GM12878 (cell line): ENCODE measurements at regions not wholly inside any gene's neighbourhood (a gene's known extent, or its start where the extent isn't known, plus 50 kb on each side); places are given as distances from the start of the nearest gene placed in this dataset.

ENCODE experiments used
- CREB1 ChIP-seq: IDR thresholded peaks from 2 replicates; pipeline ENCODE4 v1.6.1; 2012; ENCODE audit warnings: low read depth, mild to moderate bottlenecking, inconsistent platforms
- DPF2 ChIP-seq: fragments of 450-650 bp; IDR thresholded peaks from 2 replicates; pipeline ENCODE4 v1.6.1; 2017; ENCODE audit warnings: mild to moderate bottlenecking
- EED ChIP-seq: sonication (generic); IDR thresholded peaks from 2 replicates; pipeline ENCODE4 v1.6.1; 2016; ENCODE audit warnings: antibody characterized with exemption, low read depth
- JUNB ChIP-seq: IDR thresholded peaks from 2 replicates; pipeline ENCODE4 v1.6.1; 2016; ENCODE audit warnings: antibody characterized with exemption, mild to moderate bottlenecking
- LARP7 ChIP-seq: fragments of 450-650 bp; IDR thresholded peaks from 2 replicates; pipeline ENCODE4 v1.6.1; 2017; ENCODE audit warnings: mild to moderate bottlenecking
- NR2C1 ChIP-seq: fragments of 450-650 bp; IDR thresholded peaks from 2 replicates; pipeline ENCODE4 v1.6.1; 2017; ENCODE audit warnings: antibody characterized with exemption, mild to moderate bottlenecking, moderate library complexity
- TAF1 ChIP-seq: IDR thresholded peaks from 2 replicates; pipeline ENCODE4 v1.6.1; 2011; ENCODE audit warnings: mild to moderate bottlenecking, low read depth, low read length, borderline replicate concordance
- TF ChIP-seq, protein P1 (sequence below): fragments of 450-650 bp; IDR thresholded peaks from 2 replicates; pipeline ENCODE4 v1.6.1; 2017; ENCODE audit warnings: mild to moderate bottlenecking, moderate library complexity
- TF ChIP-seq, protein P2 (sequence below): IDR thresholded peaks from 2 replicates; pipeline ENCODE4 v1.6.1; 2012; ENCODE audit warnings: low read length, inconsistent platforms
- TF ChIP-seq, protein P3 (sequence below): IDR thresholded peaks from 2 replicates; pipeline ENCODE4 v1.6.1; 2011; ENCODE audit warnings: low read depth, mild to moderate bottlenecking, low read length, moderate library complexity, borderline replicate concordance; ENCODE audit errors: extremely low read depth

DNA sequence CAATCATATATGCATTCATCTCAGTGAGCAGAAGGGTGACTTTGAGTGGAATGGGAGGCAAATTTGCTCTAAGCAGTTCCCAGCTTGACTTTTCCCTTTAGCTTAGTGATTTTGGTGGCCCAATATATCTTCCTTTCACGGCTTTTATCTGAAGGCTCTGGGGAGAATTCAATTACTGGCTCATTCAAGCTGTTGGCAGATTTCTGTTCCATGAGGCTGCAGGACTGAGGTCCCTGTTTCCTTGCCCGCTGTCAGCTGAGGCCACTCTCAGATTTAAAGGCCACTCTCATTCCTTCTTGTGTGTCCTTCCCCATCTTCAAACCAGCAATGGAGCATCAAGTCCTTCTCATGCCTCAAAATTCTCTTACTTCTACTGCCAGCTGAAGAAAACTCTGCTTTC lies 170.4 kb upstream of the ATP10A start (continued):
- TF ChIP-seq, protein P1, sequence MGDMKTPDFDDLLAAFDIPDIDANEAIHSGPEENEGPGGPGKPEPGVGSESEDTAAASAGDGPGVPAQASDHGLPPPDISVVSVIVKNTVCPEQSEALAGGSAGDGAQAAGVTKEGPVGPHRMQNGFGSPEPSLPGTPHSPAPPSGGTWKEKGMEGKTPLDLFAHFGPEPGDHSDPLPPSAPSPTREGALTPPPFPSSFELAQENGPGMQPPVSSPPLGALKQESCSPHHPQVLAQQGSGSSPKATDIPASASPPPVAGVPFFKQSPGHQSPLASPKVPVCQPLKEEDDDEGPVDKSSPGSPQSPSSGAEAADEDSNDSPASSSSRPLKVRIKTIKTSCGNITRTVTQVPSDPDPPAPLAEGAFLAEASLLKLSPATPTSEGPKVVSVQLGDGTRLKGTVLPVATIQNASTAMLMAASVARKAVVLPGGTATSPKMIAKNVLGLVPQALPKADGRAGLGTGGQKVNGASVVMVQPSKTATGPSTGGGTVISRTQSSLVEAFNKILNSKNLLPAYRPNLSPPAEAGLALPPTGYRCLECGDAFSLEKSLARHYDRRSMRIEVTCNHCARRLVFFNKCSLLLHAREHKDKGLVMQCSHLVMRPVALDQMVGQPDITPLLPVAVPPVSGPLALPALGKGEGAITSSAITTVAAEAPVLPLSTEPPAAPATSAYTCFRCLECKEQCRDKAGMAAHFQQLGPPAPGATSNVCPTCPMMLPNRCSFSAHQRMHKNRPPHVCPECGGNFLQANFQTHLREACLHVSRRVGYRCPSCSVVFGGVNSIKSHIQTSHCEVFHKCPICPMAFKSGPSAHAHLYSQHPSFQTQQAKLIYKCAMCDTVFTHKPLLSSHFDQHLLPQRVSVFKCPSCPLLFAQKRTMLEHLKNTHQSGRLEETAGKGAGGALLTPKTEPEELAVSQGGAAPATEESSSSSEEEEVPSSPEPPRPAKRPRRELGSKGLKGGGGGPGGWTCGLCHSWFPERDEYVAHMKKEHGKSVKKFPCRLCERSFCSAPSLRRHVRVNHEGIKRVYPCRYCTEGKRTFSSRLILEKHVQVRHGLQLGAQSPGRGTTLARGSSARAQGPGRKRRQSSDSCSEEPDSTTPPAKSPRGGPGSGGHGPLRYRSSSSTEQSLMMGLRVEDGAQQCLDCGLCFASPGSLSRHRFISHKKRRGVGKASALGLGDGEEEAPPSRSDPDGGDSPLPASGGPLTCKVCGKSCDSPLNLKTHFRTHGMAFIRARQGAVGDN: no peak
- no peak for TF ChIP-seq TAF1
- TF ChIP-seq CREB1: no peak
- TF ChIP-seq EED: no peak
- TF ChIP-seq, protein P2, sequence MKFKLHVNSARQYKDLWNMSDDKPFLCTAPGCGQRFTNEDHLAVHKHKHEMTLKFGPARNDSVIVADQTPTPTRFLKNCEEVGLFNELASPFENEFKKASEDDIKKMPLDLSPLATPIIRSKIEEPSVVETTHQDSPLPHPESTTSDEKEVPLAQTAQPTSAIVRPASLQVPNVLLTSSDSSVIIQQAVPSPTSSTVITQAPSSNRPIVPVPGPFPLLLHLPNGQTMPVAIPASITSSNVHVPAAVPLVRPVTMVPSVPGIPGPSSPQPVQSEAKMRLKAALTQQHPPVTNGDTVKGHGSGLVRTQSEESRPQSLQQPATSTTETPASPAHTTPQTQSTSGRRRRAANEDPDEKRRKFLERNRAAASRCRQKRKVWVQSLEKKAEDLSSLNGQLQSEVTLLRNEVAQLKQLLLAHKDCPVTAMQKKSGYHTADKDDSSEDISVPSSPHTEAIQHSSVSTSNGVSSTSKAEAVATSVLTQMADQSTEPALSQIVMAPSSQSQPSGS: no peak
- no peak for TF ChIP-seq DPF2
- TF ChIP-seq, protein P3, sequence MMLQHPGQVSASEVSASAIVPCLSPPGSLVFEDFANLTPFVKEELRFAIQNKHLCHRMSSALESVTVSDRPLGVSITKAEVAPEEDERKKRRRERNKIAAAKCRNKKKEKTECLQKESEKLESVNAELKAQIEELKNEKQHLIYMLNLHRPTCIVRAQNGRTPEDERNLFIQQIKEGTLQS: no peak
- TF ChIP-seq JUNB: no peak
- TF ChIP-seq NR2C1: no peak
- TF ChIP-seq LARP7: no peak
- TF ChIP-seq, all 136 proteins: peak for 0
